ENCODE measurements at regions not wholly inside any gene's neighbourhood (a gene's known extent, or its start where the extent isn't known, plus 50 kb on each side); places are given as distances from the start of the nearest gene placed in this dataset.
"Not testable (repeated sequence)": the region's sequence is repeated elsewhere in the genome, so short reads cannot be mapped to it uniquely, and the experiment has no call there.

DNA sequence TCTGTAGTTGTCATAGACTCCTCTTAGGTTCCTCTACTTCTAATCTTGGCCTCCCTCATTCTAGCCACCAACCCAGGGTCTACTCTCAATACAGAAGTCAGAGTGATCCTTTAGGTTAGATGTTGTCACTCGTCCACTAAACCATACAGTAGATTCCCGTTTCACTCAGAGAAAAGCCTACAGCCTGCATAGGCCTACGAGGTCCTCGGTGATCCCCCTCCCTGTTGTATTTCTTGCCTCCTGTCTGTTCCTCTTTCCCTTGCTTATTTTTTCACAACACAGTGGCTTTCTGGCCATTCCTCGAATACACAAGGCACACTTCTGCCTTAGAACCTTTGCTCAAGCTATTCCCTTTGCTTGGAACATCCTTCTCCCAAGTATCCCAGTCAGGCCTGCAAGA, 183.0 kb upstream of the PRSS1 start:
- DNase-seq = no peak

- DNase-seq = not testable (repeated sequence)
Measured at GRCh38 chr7:142564125-142564524, 185.1 kb upstream of the PRSS1 start.

DNA sequence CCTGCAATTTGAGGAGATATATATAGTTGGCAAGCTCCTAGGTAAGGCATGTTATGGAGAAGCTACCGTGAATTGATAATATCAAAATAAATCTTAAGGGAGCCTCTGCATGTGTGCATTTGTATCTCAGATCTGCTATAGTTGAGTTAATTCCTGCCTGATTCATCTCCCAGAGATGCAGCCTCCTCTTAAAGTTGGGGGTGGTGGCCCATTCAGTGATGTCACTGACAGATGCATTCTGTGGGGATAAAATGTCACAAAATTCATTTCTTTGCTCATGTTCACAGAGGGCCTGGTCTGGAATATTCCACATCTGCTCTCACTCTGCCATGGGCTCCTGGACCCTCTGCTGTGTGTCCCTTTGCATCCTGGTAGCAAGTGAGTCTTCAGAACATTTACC, 185.8 kb upstream of the PRSS1 start:
- DNase-seq = no peak

DNA sequence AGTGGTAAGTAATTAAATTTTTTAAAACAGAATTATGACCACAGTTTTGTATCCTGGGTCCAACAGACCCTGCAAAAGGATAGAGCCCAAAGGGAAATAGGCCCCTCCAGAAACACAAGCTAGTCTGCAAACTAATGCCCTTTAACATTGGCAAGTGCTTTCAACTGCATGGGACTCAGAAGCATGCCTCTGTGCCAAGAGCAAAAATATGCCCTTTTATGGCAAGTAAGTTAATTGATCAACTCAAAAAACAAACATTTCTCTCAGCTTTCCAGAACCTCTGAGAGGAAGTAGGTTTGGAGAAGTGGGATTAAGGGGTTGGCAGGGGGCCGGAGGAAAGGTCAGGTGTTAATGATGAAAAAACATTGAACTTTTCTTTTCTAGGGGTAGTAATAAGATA, 186.6 kb upstream of the PRSS1 start:
- DNase-seq = no peak

- not testable (repeated sequence) for DNase-seq
Measured at GRCh38 chr7:142561396-142561795, 187.9 kb upstream of the PRSS1 start.

- DNase-seq = not testable (repeated sequence)
Measured at GRCh38 chr7:142560770-142561169, 188.5 kb upstream of the PRSS1 start.

GRCh38 chr7:142560166-142560565, 189.1 kb upstream of the PRSS1 start:
- DNase-seq = no peak

GRCh38 chr7:142557971-142558582, 191.2 kb upstream of the PRSS1 start:
- peak; percentile 32 for DNase-seq

DNA sequence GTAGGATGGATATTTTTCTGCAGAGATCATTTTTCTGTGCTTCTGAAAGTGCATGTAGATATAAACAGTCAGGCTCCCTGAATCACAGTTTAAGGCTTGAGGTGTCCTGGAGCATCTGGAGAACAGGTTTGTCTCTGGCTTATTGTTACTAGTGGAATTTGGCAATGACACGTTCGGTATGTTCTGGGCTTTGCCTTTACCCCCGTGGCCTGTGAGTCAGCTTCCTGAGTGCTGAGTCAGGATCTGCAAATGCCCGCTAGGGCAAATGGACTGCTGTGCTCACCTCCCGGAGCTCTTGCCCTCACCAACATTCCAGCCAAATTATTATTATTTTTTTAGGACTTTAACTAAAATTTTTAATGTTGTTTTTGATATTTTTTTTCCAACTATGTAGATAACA, 192.5 kb upstream of the PRSS1 start:
- no peak for DNase-seq

DNA sequence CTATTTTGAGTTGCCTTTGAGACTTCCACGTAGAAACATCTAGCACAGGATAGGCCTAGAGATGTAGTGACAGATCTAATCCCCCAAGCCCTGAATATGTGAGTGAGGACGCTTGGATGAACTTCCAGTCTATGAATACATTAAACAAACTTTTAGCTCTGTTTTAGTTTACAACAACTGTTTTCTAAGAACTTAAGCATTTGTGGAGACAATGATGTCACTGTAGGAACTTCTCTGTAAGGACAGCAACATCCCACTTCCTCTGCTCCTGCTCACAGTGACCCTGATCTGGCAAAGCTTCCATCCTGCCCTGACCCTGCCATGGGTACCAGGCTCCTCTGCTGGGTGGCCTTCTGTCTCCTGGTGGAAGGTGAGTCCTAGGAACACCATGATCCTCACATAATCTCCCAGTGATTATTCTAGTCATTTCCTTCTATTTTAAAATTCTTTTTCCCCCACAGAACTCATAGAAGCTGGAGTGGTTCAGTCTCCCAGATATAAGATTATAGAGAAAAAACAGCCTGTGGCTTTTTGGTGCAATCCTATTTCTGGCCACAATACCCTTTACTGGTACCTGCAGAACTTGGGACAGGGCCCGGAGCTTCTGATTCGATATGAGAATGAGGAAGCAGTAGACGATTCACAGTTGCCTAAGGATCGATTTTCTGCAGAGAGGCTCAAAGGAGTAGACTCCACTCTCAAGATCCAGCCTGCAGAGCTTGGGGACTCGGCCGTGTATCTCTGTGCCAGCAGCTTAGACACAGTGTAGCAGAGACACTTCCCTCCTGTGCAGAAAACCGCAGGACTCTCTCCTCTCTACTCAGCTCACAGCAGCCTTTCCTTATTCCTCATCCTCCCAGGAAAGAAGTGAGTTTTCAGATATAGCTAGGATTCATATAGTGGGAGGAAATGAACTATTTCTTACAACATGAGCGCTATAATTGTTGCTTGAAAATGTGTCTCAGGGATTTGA, 194.4 kb upstream of the PRSS1 start:
- DNase-seq = no peak

GRCh38 chr7:142553216-142553615, 196.1 kb upstream of the PRSS1 start:
- DNase-seq = no peak

DNA sequence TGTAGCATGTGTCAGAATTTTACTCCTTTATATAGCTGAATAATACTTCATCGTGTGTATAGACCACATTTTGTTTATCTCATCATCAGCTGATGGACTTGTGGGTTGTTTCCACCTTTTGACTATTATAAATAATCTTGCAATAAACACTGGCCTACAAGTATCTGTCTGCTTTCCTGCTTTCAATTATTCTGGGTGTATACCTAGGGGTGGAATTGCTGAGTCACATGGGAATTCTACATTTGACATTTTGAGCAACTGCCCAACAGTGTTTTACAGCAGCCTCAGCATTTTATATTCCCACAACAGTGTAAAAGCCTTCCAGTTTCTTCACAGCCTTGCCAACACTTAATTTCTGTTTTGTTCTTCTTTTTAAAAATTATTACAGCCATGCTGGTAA, 200.3 kb upstream of the PRSS1 start:
- DNase-seq = no peak

DNA sequence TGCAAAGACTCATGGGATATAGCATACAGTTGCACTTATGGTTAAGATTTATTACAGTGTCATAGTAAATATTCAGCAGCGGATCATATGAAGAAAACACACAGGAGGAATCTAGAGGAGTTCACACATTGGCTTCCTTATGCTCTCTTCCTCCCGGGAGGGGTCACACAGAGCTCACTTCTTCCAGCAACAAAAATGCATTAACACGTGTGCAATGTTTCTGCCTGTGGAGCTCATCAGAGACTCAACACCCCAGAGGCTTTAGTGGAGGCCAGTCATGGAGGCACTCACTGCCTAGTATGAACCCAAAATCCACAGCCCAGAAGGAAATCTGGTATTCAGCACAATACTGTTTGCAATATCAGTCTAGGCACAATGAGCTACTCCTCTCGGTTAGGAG, 202.8 kb upstream of the PRSS1 start:
- DNase-seq = no peak

DNA sequence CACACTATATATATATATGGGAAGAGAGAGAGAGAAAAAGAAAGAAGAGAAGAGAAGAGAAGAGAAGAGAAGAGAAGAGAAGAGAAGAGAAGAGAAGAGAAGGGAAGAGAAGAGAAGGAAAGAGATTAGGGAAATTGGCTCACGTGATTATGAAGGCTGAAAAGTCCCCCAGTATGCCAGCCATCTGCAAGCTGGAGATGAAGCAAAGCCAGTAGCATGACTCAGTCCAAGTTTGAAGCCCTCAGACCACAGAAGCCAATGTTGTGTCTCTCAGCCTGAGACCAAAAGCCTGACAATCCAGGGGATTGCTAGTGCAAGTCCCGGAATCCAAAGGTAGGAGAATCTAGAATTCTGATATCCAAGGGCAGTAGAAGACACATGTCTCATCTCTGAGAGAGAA, 206.3 kb upstream of the PRSS1 start:
- DNase-seq = no peak

DNA sequence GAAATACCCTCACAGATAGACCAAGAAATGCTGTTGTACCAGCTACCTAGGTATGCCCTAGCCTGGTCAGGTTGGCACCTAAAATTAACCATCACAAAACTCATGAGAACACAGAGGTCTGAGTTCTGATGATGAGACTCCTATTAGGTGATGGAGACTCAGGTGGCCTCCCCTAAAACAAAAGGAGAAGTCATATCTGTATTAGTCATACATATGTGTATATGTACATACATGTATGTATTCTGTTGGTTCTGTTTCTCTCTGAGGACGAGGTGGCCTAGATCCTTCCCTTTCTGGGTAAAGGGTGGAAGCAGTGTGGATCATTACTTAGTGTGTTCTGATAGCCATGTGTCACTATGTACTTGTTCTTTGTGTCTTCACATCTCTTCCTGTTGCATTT, 207.2 kb upstream of the PRSS1 start:
- DNase-seq = no peak

DNA sequence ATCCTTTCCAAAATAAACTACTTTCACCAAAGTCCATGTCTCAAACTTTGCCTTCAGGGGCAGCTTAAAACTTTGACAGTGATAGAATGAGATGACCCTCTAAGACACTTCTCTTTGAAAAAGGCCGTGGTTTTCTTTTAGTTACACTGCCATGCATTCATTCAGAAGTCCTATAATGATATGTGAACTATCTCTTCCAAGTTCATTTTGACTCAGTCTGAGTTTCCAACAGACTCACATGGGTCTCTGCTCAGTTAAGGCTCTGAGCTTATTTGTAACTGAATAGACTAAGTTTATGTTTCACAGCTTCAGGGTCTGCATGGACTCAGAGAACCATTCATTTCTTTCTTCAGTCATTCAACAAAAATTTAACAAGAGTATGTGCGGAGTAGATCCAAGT, 208.9 kb upstream of the PRSS1 start:
- no peak for DNase-seq

GRCh38 chr7:142539901-142540300, 209.4 kb upstream of the PRSS1 start:
- DNase-seq = no peak

GRCh38 chr7:142537760-142538159, 211.5 kb upstream of the PRSS1 start:
- no peak for DNase-seq

DNA sequence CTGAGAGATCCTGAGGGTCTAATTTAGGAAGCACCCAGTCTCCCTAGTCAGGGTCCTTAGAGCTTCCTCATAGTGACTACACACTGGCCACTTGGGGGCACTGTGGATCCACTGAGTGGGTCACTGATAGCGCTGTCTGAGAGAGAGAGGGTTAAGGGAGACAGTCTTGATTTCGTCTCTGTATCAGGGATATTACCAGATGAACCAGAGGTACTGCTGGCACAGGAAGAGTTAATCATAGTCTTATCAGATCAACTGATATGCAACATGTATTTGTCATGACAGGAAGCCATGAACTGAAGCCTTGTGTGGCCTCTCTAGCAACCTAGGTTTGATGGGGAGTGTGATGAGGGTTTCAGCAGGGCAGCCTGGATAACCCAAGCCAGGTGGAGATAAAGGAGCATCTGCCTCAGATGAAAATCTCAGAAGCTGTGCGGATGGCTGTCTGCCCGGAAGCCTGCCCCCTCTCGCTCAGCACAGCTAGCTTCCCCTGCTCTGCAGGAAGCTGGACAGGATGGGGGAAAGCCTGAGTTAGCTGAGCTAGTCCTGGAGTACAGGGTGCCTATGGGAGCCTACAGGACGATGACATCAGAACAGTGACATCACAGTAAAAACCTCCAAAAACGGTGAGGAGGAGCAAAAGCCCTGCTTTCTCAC, 214.0 kb upstream of the PRSS1 start:
- DNase-seq = peak; percentile 55

GRCh38 chr7:142534726-142535122, 214.5 kb upstream of the PRSS1 start:
- DNase-seq = no peak

DNA sequence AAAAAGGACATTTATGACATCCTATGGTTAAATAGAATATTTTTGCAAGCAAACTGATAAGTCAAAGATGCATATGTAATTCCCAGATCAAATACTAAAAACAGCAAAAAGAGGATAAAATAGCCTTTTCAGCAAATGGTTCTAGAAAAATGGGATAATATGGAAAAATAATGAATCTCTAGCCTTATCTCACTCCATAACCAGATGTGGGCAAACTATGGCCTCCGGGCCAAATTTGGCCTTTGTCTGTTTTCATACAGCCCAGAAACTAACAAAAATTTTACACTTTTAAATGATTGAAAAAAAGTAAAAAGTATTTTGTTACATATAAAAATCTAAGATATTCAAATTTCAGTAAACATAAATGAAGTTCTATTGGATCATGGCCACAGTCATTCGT, 215.4 kb upstream of the PRSS1 start:
- DNase-seq = no peak

- no peak for DNase-seq
Measured at GRCh38 chr7:142529591-142529990, 219.7 kb upstream of the PRSS1 start.

DNA sequence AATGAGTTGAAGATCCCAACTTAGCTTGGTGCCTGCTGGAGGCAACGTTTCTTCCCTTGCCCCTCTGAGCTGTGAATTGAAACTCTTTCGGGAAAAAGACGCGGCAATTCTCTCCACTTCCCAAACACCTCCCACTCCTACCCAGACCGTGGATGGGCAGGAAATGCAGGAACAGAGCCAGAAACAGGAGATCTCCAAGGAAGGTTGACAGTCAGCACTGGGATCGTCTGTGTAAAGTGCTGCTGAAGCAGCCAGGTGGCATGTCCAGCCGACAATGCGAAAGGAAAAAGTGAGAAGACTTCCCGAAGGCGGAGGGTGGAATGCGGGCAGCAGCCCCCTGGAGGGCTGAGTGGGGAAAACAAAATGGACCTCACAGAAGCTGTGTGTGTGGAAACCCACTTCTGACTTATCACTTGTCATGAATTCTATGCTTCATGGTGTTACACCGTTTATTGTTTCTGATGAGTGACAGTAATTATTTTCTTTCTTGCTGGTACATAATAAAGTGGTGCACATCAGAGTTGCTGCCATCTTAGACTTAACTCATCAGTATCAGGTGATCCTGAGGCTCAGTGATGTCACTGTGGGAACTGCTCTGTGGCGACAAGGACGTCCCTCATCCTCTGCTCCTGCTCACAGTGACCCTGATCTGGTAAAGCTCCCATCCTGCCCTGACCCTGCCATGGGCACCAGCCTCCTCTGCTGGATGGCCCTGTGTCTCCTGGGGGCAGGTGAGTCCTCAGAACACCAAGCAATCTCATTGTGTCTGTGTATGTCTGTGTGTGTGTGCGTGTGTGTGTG, 220.5 kb upstream of the PRSS1 start:
- DNase-seq = no peak
